Esophagus squamous epithelium (tissue), 4 donors: ENCODE measurements at regions not wholly inside any gene's neighbourhood (a gene's known extent, or its start where the extent isn't known, plus 50 kb on each side); places are given as distances from the start of the nearest gene placed in this dataset.

ENCODE experiments used
- POLR2A ChIP-seq, 4 donors: fragments of 450-650 bp; IDR thresholded peaks; one replicate each; pipeline ENCODE4 v1.6.1; 2017; ENCODE audit warnings: antibody characterized with exemption in 4 of 4, mild to moderate bottlenecking in 4 of 4, moderate library complexity in 3 of 4
- TF ChIP-seq, protein P1 (sequence below), 6 experiments: fragments of 450-650 bp in 4 of 6; fragments of 200-600 bp in 2 of 6; sonication (generic) in 2 of 6; IDR thresholded peaks; one replicate each; pipeline ENCODE4 v1.5.1; 2016 to 2019; ENCODE audit warnings: antibody characterized with exemption in 6 of 6, mild to moderate bottlenecking in 4 of 6, moderate library complexity in 4 of 6

DNA sequence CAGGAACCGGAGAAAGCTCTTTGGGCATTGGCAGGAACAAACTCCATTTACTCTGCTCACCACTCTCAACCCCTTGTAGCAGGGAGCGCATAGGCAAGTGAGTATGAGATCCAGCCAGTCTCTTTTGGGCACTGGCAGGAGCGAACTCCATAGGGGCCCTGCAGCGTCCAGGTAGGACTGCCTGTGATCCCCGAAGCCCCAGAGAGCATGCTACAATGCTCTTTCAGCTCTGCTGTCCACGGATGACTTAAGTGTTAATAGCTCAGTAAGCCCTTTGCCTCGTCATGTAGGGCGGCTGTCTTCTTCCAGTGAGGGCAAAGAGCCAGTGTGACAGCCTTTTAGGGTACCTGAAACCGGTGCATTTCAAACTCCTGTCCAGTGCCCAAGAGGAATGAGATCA is 1525.6 kb upstream of the RAG2 start:
- TF ChIP-seq, protein P1, sequence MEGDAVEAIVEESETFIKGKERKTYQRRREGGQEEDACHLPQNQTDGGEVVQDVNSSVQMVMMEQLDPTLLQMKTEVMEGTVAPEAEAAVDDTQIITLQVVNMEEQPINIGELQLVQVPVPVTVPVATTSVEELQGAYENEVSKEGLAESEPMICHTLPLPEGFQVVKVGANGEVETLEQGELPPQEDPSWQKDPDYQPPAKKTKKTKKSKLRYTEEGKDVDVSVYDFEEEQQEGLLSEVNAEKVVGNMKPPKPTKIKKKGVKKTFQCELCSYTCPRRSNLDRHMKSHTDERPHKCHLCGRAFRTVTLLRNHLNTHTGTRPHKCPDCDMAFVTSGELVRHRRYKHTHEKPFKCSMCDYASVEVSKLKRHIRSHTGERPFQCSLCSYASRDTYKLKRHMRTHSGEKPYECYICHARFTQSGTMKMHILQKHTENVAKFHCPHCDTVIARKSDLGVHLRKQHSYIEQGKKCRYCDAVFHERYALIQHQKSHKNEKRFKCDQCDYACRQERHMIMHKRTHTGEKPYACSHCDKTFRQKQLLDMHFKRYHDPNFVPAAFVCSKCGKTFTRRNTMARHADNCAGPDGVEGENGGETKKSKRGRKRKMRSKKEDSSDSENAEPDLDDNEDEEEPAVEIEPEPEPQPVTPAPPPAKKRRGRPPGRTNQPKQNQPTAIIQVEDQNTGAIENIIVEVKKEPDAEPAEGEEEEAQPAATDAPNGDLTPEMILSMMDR (IDR thresholded peaks at IDR 0.05) = no peak
- TF ChIP-seq POLR2A (IDR thresholded peaks at IDR 0.05) = no peak
